ENCODE measurements at regions not wholly inside any gene's neighbourhood (a gene's known extent, or its start where the extent isn't known, plus 50 kb on each side); places are given as distances from the start of the nearest gene placed in this dataset.

- TF ChIP-seq CTCF (IDR thresholded peaks at IDR 0.05): no peak
- TF ChIP-seq POLR2A (IDR thresholded peaks at IDR 0.05): no peak
These were observed 231.4 kb upstream of the POU1F1 start for GRCh38 chr3:87507753-87508152.

All from body of pancreas (tissue), 4 donors.